VCaP (cell line): ENCODE measurements at regions not wholly inside any gene's neighbourhood (a gene's known extent, or its start where the extent isn't known, plus 50 kb on each side); places are given as distances from the start of the nearest gene placed in this dataset.

Source experiments
- H3K27ac ChIP-seq: fragments of 450-650 bp; 2 replicates; pipeline ENCODE4 v1.5.1; 2017
- TF ChIP-seq, protein P1 (sequence below): fragments of 450-650 bp; conservative IDR thresholded peaks from 2 replicates; pipeline ENCODE4 v1.5.1; 2017; ENCODE audit warnings: mild to moderate bottlenecking, moderate library complexity

DNA sequence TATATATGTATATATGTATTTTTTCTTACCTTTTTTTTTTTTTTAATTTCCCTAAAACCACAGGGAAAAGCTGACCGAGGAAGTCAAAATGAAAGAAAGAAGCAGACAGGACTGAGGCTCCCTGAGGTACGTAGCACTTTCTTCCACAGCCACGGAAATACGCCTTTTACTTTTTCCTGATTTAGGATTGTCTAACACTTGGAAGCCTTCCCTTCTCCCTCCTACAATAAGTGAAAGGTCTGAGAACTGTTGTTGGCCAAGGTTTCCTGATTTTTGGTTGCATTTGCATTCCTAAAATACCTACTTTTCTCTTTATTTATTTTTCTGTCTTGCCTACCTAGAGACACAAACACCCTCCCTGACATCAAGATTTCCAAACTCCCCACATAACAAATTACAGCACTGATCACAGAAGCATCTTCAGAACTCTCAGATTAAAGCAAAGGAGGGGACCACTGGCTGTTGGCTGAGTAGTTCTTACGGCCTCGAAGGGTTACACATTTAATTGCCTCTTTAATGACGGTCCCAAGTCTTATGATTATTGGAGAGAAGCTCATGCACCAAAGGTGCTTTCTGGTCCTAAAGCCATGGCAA lies 778.5 kb upstream of the FANCL start:
- TF ChIP-seq, protein P1, sequence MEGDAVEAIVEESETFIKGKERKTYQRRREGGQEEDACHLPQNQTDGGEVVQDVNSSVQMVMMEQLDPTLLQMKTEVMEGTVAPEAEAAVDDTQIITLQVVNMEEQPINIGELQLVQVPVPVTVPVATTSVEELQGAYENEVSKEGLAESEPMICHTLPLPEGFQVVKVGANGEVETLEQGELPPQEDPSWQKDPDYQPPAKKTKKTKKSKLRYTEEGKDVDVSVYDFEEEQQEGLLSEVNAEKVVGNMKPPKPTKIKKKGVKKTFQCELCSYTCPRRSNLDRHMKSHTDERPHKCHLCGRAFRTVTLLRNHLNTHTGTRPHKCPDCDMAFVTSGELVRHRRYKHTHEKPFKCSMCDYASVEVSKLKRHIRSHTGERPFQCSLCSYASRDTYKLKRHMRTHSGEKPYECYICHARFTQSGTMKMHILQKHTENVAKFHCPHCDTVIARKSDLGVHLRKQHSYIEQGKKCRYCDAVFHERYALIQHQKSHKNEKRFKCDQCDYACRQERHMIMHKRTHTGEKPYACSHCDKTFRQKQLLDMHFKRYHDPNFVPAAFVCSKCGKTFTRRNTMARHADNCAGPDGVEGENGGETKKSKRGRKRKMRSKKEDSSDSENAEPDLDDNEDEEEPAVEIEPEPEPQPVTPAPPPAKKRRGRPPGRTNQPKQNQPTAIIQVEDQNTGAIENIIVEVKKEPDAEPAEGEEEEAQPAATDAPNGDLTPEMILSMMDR: no peak

DNA sequence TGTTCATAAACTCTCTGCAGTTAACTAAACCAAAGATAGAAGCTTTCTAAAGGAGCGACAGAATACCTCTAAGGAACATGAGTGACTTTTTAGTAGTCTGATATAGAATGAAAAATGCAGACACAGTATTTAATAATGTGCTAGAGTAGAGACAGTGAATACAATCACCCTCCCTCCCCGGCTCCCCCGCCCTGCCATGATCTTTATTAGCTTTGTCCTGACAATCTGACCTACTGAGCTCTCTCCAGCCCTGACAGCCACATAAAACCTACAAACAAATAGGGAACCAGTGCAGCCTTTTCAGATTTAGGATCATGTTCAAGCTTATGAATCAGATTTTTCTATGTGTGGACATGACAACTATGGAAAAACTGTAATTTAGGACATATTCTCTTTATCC lies 777.6 kb upstream of the FANCL start:
- no peak overlapping the region for H3K27ac ChIP-seq
- TF ChIP-seq, protein P1: no peak

More for the DNA sequence above, 778.5 kb upstream of the FANCL start:
- no peak overlapping the region for H3K27ac ChIP-seq

- TF ChIP-seq, protein P1: no peak
- no peak overlapping the region for H3K27ac ChIP-seq
Measured at GRCh38 chr2:59015027-59015426, 773.9 kb upstream of the FANCL start.

- TF ChIP-seq, protein P1: no peak
- H3K27ac ChIP-seq: no peak overlapping the region
Measured at GRCh38 chr2:59012971-59013370, 771.8 kb upstream of the FANCL start.

DNA sequence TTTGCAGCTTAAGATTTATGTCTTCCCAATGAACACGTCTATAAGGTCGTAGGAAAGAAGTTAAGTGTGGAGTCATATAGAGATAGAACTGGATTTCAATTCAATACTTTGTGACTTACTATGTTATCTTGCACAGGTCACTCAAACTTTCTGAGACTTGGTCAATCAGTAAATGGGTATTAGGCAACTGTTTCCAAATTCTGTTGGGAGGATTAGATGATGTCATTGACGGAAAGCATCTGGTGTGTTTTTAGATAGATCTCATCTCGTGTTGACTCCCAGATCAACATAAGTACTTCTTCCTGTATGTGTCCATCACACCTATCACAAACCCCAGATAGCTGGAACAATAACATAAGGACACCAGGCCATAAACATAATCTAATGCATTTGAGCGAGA lies 771.1 kb upstream of the FANCL start:
- H3K27ac ChIP-seq: no peak overlapping the region
- TF ChIP-seq, protein P1: no peak

- no peak overlapping the region for H3K27ac ChIP-seq
- TF ChIP-seq, protein P1: no peak
Measured at GRCh38 chr2:59008950-59009349, 767.8 kb upstream of the FANCL start.

GRCh38 chr2:59005836-59006615 lies 764.9 kb upstream of the FANCL start:
- TF ChIP-seq, protein P1: no peak
- H3K27ac ChIP-seq: no peak overlapping the region
